Ectodermal cell (in vitro differentiated cells): ENCODE measurements at regions not wholly inside any gene's neighbourhood (a gene's known extent, or its start where the extent isn't known, plus 50 kb on each side); places are given as distances from the start of the nearest gene placed in this dataset.

Experiments used
- H3K27ac ChIP-seq: 2 replicates; pipeline ENCODE4 v1.7.0; 2013; ENCODE audit warnings: mild to moderate bottlenecking, low read depth, low read length; ENCODE audit not compliant: insufficient read depth, poor library complexity, severe bottlenecking
- H3K27me3 ChIP-seq: 2 replicates; pipeline ENCODE4 v1.7.0; 2013; ENCODE audit warnings: mild to moderate bottlenecking, low read length; ENCODE audit not compliant: insufficient read depth, control insufficient read depth, poor library complexity, severe bottlenecking
- H3K36me3 ChIP-seq: one replicate; pipeline ENCODE4 v1.7.0; 2013; ENCODE audit warnings: low read length; ENCODE audit not compliant: control insufficient read depth, insufficient read depth
- H3K4me1 ChIP-seq: one replicate; pipeline ENCODE4 v1.7.0; 2013; ENCODE audit warnings: low read length; ENCODE audit not compliant: control insufficient read depth, insufficient read depth
- H3K4me3 ChIP-seq: 2 replicates; pipeline ENCODE4 v1.7.0; 2013; ENCODE audit warnings: low read depth, low read length, control low read depth; ENCODE audit not compliant: insufficient read depth
- H3K9me3 ChIP-seq: 2 replicates; pipeline ENCODE4 v1.7.0; 2013; ENCODE audit warnings: mild to moderate bottlenecking, low read length, moderate library complexity; ENCODE audit not compliant: control insufficient read depth
- WGBS, 2 experiments: methylation state at CpG; one replicate each; pipeline ENCODE4 v1.1.7; 2013; ENCODE audit warnings: missing lambda C conversion rate in 2 of 2; 5-methylcytosine and 5-hydroxymethylcytosine counted together

DNA sequence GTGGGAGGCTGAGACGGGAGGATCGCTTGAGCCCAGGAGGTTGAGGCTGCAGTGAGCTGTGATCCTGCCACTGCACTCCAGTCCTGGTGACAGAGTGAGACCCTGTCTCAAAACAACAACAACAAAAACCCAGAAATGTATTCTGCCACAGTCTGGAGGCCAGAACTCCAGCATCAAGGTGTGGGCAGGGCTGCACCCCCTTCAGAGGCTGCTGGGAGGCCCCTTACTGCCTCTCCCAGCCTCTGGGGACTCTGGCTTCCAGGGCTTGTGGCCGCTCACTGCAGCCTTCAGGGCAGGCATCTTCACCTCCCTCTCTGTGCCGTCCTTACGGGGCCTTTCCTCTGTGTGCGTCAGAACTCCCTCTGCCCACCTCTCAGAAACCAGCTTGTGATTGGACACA is 209.4 kb upstream of the GSE1 start:
- H3K4me3 ChIP-seq, result no peak overlapping the region
- WGBS, 2 experiments, result 89% methylated on average over 6 of the region's 6 CpGs
- no peaks in the 10 kb centered on the region for H3K36me3 ChIP-seq

GRCh38 chr16:85412911-85413520 is 200.1 kb upstream of the GSE1 start:
- 95 to 96% methylated on average over 25 of the region's 25 CpGs for WGBS, 2 experiments
- Histone ChIP-seq H3K9me3 (no peaks in the 10 kb centered on the region), H3K4me1 (no peaks in the 10 kb centered on the region), H3K27ac (no peak overlapping the region), H3K4me3 (no peak overlapping the region), H3K36me3 (no peaks in the 10 kb centered on the region), H3K27me3 (no peaks in the 10 kb centered on the region)

More for the DNA sequence above, 209.4 kb upstream of the GSE1 start:
- Histone ChIP-seq H3K4me1 (peaks cover 4% of the 10 kb centered on the region), H3K27ac (no peak overlapping the region), H3K9me3 (no peaks in the 10 kb centered on the region), H3K27me3 (no peaks in the 10 kb centered on the region)

DNA sequence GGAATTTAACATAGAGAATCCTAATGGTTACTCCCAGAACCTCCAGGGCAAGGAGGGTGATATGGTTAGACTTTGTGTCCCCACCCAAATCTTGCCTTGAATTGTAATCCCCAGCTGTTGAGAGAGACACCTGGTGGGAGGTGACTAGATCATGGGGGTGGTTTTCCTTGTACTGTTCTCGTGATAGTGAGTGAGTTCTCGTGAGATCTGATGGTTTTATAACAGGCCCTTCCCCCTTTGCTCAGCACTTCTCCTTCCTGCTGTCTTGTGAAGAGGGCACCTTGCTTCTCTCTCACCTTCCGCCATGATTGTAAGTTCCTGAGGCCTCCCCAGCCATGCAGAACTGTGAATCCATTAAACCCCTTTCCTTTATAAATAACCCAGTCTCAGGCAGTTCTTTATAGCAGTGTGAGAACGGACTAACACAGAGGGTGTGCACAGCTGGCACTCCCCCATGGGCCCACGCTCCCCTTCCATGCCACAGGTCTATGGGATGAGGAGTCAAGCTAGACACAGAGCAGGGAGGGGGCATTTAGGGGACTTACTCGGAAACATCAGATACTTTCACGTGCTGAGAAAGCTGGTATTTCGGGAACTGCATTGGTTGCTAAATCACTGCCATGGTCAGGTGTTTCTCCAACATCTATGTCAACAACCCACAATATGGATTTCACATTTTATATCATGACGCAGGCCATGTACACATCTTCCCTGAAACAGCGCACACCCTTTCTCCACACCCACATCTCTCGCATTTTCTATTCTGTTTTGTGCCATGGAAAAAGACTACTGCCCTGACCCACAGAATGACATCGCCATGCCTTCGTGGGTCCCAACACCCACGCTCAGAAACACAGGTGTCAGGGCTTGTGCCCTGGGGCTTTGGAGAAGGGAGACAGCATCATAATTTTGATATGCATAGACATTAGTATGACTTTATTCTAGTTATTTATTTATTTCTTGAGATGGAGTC is 199.1 kb upstream of the GSE1 start:
- 94 to 96% methylated on average over 14 of the region's 14 CpGs for WGBS, 2 experiments
- no peaks in the 10 kb centered on the region for H3K36me3 ChIP-seq
- no peaks in the 10 kb centered on the region for H3K27me3 ChIP-seq
- H3K4me3 ChIP-seq, result no peak overlapping the region
- H3K9me3 ChIP-seq, result no peaks in the 10 kb centered on the region
- H3K4me1 ChIP-seq, result no peaks in the 10 kb centered on the region
- no peak overlapping the region for H3K27ac ChIP-seq

DNA sequence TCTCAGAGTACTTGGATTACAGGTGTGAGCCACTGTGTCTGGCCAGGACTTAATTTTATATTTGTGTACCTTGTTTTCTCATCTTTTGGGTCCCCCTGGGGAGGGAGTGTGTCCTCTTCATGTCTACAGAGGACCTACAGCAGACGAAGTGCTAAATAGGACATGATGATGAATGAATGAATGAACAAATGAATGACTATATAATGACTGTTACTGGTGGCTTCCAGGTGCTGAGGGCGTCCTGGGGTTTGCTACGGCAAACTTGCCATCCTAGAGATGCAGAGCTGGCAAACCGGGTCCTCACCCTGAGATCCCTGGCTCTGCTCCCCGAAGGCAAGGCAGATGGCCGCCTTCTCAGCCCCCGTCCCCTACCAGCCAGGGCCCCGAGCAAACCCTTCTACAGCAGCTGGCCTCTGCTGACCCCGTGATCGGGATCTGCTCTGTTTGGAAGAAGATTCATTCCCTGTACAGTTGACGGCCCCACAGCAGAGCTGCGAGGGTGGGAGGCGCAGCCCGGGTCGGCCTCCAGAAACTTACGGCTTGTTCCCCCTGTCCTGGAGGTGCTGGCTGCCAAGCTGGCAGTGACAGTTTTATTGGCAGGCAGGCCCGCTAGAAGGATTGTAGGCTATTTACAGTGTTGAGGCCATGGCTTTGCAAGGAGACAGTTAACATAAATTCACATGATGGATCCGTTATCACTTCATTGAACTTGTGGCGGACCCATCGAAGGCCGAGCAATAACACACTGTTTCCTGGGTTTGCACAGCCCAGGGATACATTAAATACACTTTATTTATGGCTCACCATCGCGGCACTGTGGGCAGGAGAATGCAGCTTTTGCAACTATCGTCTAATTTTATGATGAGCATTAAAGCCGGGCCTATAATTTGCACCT is 197.7 kb upstream of the GSE1 start:
- H3K4me1 ChIP-seq, result no peaks in the 10 kb centered on the region
- H3K27me3 ChIP-seq, result no peaks in the 10 kb centered on the region
- no peaks in the 10 kb centered on the region for H3K36me3 ChIP-seq
- no peaks in the 10 kb centered on the region for H3K9me3 ChIP-seq
- no peak overlapping the region for H3K27ac ChIP-seq
- WGBS, 2 experiments, result 92% methylated on average over 25 of the region's 25 CpGs
- no peak overlapping the region for H3K4me3 ChIP-seq

- WGBS, 2 experiments, result 73 to 76% methylated on average over 24 of the region's 24 CpGs
- Histone ChIP-seq H3K9me3 (no peaks in the 10 kb centered on the region), H3K4me3 (no peak overlapping the region), H3K27me3 (no peaks in the 10 kb centered on the region), H3K36me3 (no peaks in the 10 kb centered on the region), H3K4me1 (no peaks in the 10 kb centered on the region), H3K27ac (no peak overlapping the region)
These were observed 196.7 kb upstream of the GSE1 start for GRCh38 chr16:85416228-85417109.

GRCh38 chr16:85417156-85417860 is 195.8 kb upstream of the GSE1 start:
- 91 to 93% methylated on average over 14 of the region's 14 CpGs for WGBS, 2 experiments
- no peak overlapping the region for H3K4me3 ChIP-seq
- H3K27me3 ChIP-seq, result no peaks in the 10 kb centered on the region
- H3K9me3 ChIP-seq, result no peaks in the 10 kb centered on the region
- peaks cover 6% of the 10 kb centered on the region for H3K4me1 ChIP-seq
- no peak overlapping the region for H3K27ac ChIP-seq
- H3K36me3 ChIP-seq, result no peaks in the 10 kb centered on the region

GRCh38 chr16:85418978-85419491 is 194.1 kb upstream of the GSE1 start:
- WGBS, 2 experiments, result 90 to 91% methylated on average over 17 of the region's 17 CpGs
- Histone ChIP-seq H3K9me3 (no peaks in the 10 kb centered on the region), H3K4me1 (peaks cover 9% of the 10 kb centered on the region), H3K27me3 (no peaks in the 10 kb centered on the region), H3K36me3 (no peaks in the 10 kb centered on the region), H3K27ac (no peak overlapping the region), H3K4me3 (no peak overlapping the region)

- H3K4me1 ChIP-seq, result peaks cover 12% of the 10 kb centered on the region
- H3K27ac ChIP-seq, result no peak overlapping the region
- H3K9me3 ChIP-seq, result no peaks in the 10 kb centered on the region
- WGBS, 2 experiments, result 90 to 91% methylated on average over 20 to 21 of the region's 21 CpGs
- no peak overlapping the region for H3K4me3 ChIP-seq
- H3K27me3 ChIP-seq, result no peaks in the 10 kb centered on the region
- no peaks in the 10 kb centered on the region for H3K36me3 ChIP-seq
These were observed 193.4 kb upstream of the GSE1 start for GRCh38 chr16:85419503-85420408.
